ENCODE measurements at regions not wholly inside any gene's neighbourhood (a gene's known extent, or its start where the extent isn't known, plus 50 kb on each side); places are given as distances from the start of the nearest gene placed in this dataset.
"Not testable (repeated sequence)": the region's sequence is repeated elsewhere in the genome, so short reads cannot be mapped to it uniquely, and the experiment has no call there.

DNA sequence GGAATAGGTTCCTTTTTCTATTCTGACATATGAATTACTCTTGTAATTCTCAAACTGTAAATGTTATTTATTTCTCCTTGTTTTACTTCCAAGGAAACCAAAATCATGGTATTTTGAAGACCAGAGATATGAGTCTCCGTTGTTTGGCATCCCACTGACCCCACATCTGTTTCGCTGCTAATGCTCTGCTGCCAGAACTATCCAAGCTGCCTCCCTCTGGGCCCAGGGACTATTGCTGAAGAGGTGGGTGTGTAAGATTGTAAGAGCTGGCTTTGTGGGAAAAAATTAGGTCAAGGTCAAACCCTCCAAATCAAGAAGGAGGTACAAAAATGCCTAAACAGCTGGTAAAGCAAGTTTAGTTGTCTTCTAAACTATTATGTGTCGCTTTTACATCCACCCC is 129.4 kb upstream of the MYO10 start:
- TF ChIP-seq EP300 (IDR thresholded peaks at IDR 0.05) (no peak), POLR2A (IDR thresholded peaks at IDR 0.05) (no peak), CTCF (IDR thresholded peaks at IDR 0.05) (no peak), POLR2AphosphoS5 (IDR thresholded peaks at IDR 0.05) (no peak)
- H3K4me3 ChIP-seq: no peak overlapping the region
- no peaks in the 10 kb centered on the region for H3K9me3 ChIP-seq
- no peaks in the 10 kb centered on the region for H3K27me3 ChIP-seq
- ATAC-seq (ENCODE audit: low FRiP score in 2 of 2) (no peak), DNase-seq (no peak)
- H3K36me3 ChIP-seq: no peaks in the 10 kb centered on the region
- WGBS, 2 donors: 77 to 82% methylated on average over 3 of the region's 3 CpGs
- peaks cover 0 to 11% (median 3%) of the 10 kb centered on the region in 4 donors for H3K4me1 ChIP-seq
- no peak overlapping the region for H3K27ac ChIP-seq

GRCh38 chr5:17066026-17066425 is 129.9 kb upstream of the MYO10 start:
- WGBS, 2 donors: 91 to 97% methylated on average over 5 of the region's 5 CpGs
- DNase-seq: not testable (repeated sequence)

GRCh38 chr5:17067657-17068392 is 131.7 kb upstream of the MYO10 start:
- no peak for ATAC-seq (ENCODE audit: low FRiP score in 2 of 2)
- no peaks in the 10 kb centered on the region for H3K9me3 ChIP-seq
- no peaks in the 10 kb centered on the region for H3K27me3 ChIP-seq
- H3K4me1 ChIP-seq: peaks cover 0 to 11% (median 3%) of the 10 kb centered on the region in 4 donors
- WGBS, 2 donors: 91 to 92% methylated on average over 8 of the region's 8 CpGs
- H3K36me3 ChIP-seq: no peaks in the 10 kb centered on the region
- no peak overlapping the region for H3K4me3 ChIP-seq
- no peak overlapping the region for H3K27ac ChIP-seq
- DNase-seq: no peak
- no peak for TF ChIP-seq POLR2AphosphoS5 (IDR thresholded peaks at IDR 0.05)

More at GRCh38 chr5:17066026-17066425, 129.9 kb upstream of the MYO10 start:
- H3K4me3 ChIP-seq; H3K27me3 ChIP-seq; H3K27ac ChIP-seq; ATAC-seq (ENCODE audit: low FRiP score in 2 of 2); H3K9me3 ChIP-seq; H3K36me3 ChIP-seq: not testable (repeated sequence)
- H3K4me1 ChIP-seq: peaks cover 0 to 11% (median 3%) of the 10 kb centered on the region in 4 donors

GRCh38 chr5:17069995-17070511 is 134.0 kb upstream of the MYO10 start:
- peaks cover 0 to 11% (median 3%) of the 10 kb centered on the region in 4 donors for H3K4me1 ChIP-seq
- peak overlapping the region in 2 of 4 donors; percentile 31 to 64 for H3K27ac ChIP-seq
- no peaks in the 10 kb centered on the region for H3K9me3 ChIP-seq
- no peak for TF ChIP-seq CTCF (IDR thresholded peaks at IDR 0.05)
- TF ChIP-seq EP300 (IDR thresholded peaks at IDR 0.05): no peak
- no peak for TF ChIP-seq POLR2AphosphoS5 (IDR thresholded peaks at IDR 0.05)
- no peak for TF ChIP-seq POLR2A (IDR thresholded peaks at IDR 0.05)
- 52 to 58% methylated on average over 11 to 13 of the region's 13 CpGs for WGBS, 2 donors
- H3K4me3 ChIP-seq: no peak overlapping the region
- DNase-seq (no peak), ATAC-seq (ENCODE audit: low FRiP score in 2 of 2) (no peak)
- H3K36me3 ChIP-seq: no peaks in the 10 kb centered on the region
- no peaks in the 10 kb centered on the region for H3K27me3 ChIP-seq

DNA sequence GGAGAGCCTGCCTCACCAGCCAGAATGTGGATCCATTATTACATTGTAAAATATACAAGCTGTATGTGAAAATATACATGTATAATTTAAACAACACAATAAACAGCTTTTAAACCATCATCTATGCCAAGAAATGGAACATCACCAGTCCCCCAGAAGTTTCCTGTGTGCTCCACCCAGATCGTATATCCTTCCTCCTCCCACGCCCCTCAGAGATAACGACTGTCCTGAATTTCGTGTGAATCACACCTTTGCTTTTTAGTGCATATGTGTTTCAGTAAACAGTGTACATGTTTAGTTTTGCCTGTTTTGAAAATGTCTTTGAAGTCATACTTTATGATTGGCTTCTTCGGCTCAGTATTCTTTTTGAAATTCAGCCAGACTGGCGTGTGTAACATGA is 134.6 kb upstream of the MYO10 start:
- Histone ChIP-seq H3K36me3 (no peaks in the 10 kb centered on the region), H3K4me1 (peaks cover 0 to 11% (median 3%) of the 10 kb centered on the region in 4 donors), H3K9me3 (no peaks in the 10 kb centered on the region), H3K27ac (peak overlapping the region in 2 of 4 donors; percentile 31 to 64), H3K27me3 (no peaks in the 10 kb centered on the region), H3K4me3 (no peak overlapping the region)
- 37 to 41% methylated on average over 6 of the region's 6 CpGs for WGBS, 2 donors
- TF ChIP-seq CTCF (IDR thresholded peaks at IDR 0.05) (no peak), POLR2AphosphoS5 (IDR thresholded peaks at IDR 0.05) (peak; percentile 15 to 66), EP300 (IDR thresholded peaks at IDR 0.05) (peak in 2 of 4 donors; percentile 3 to 70)
- ATAC-seq (ENCODE audit: low FRiP score in 2 of 2): no peak
- no peak for DNase-seq

GRCh38 chr5:17075236-17075635 is 139.1 kb upstream of the MYO10 start:
- ATAC-seq (ENCODE audit: low FRiP score in 2 of 2): no peak
- Histone ChIP-seq H3K36me3 (no peaks in the 10 kb centered on the region), H3K27ac (no peak overlapping the region), H3K4me1 (peaks cover 2 to 9% (median 4%) of the 10 kb centered on the region in 4 donors), H3K27me3 (no peaks in the 10 kb centered on the region), H3K9me3 (no peaks in the 10 kb centered on the region), H3K4me3 (no peak overlapping the region)
- DNase-seq: no peak
- no peak for TF ChIP-seq POLR2A (IDR thresholded peaks at IDR 0.05)
- 62 to 67% methylated on average over 4 of the region's 4 CpGs for WGBS, 2 donors

Measured in upper lobe of left lung (tissue), 6 donors.